Activated CD4-positive, alpha-beta T cell treated with anti-CD3 and anti-CD28 coated beads, Interleukin-2, amount 50 U/mL, for 16 hours (primary cell): ENCODE measurements at regions not wholly inside any gene's neighbourhood (a gene's known extent, or its start where the extent isn't known, plus 50 kb on each side); places are given as distances from the start of the nearest gene placed in this dataset.
"Not testable (repeated sequence)": the region's sequence is repeated elsewhere in the genome, so short reads cannot be mapped to it uniquely, and the experiment has no call there.

Source experiments
- DNase-seq: peaks from one replicate; pipeline ENCODE4 v3.0.0-alpha.2; 2020

GRCh38 chr17:83019376-83019775 lies 60.0 kb upstream of the METRNL start:
- DNase-seq = no peak

GRCh38 chr17:83024218-83024971 lies 55.0 kb upstream of the METRNL start:
- DNase-seq = peak; percentile 11

- no peak for DNase-seq
Measured at GRCh38 chr17:83025636-83026280, 53.7 kb upstream of the METRNL start.

- DNase-seq = no peak
Measured at GRCh38 chr17:83026311-83026811, 53.0 kb upstream of the METRNL start.

- not testable (repeated sequence) for DNase-seq
Measured at GRCh38 chr17:83026921-83027320, 52.5 kb upstream of the METRNL start.

GRCh38 chr17:83028851-83029250 lies 50.6 kb upstream of the METRNL start:
- DNase-seq = no peak

GRCh38 chr17:83029571-83029970 lies 49.8 kb upstream of the METRNL start:
- no peak for DNase-seq
